DND-41 (cell line): ENCODE measurements at regions not wholly inside any gene's neighbourhood (a gene's known extent, or its start where the extent isn't known, plus 50 kb on each side); places are given as distances from the start of the nearest gene placed in this dataset.

Experiments used
- ATAC-seq: fragments of 200-7000 bp; cut with Tn5 transposase; 3 replicates; pipeline ENCODE4 v1.9.1; 2021; ENCODE audit warnings: low read depth; ENCODE audit not compliant: insufficient read depth
- DNase-seq: peaks from one replicate; pipeline ENCODE4 v3.0.0-alpha.2; 2020
- H2AFZ ChIP-seq: 2 replicates; pipeline ENCODE4 v1.6.0; 2012; ENCODE audit warnings: low read depth, low read length
- H3K27ac ChIP-seq: 2 replicates; pipeline ENCODE4 v1.5.1; 2012; ENCODE audit warnings: low read length, inconsistent platforms
- H3K27me3 ChIP-seq: fragments of 200-600 bp; sonication (generic); 2 replicates; pipeline ENCODE4 v1.6.0; 2012; ENCODE audit warnings: low read length, mild to moderate bottlenecking, inconsistent platforms; ENCODE audit not compliant: insufficient read depth, poor library complexity
- H3K36me3 ChIP-seq: 2 replicates; pipeline ENCODE4 v1.5.1; 2012; ENCODE audit warnings: low read length, inconsistent platforms; ENCODE audit not compliant: insufficient read depth
- H3K4me1 ChIP-seq: 2 replicates; pipeline ENCODE4 v1.5.1; 2012; ENCODE audit warnings: mild to moderate bottlenecking, low read length; ENCODE audit not compliant: insufficient read depth
- H3K4me2 ChIP-seq: 2 replicates; pipeline ENCODE4 v1.6.0; 2012; ENCODE audit warnings: mild to moderate bottlenecking, moderate library complexity, low read length, inconsistent platforms; ENCODE audit not compliant: insufficient read depth
- H3K4me3 ChIP-seq, 2 experiments: fragments of 200-600 bp in 1 of 2; shearing (Covaris generic) in 1 of 2; 2 replicates each; pipeline ENCODE4 v1.5.1; 2012 to 2016; ENCODE audit warnings: inconsistent platforms in 2 of 2, low read length in 2 of 2, mild to moderate bottlenecking in 2 of 2, low read depth in 1 of 2, moderate library complexity in 1 of 2
- H3K79me2 ChIP-seq: 2 replicates; pipeline ENCODE4 v1.6.0; 2012; ENCODE audit warnings: low read length, inconsistent platforms; ENCODE audit not compliant: insufficient read depth
- H3K9ac ChIP-seq: 2 replicates; pipeline ENCODE4 v1.6.0; 2012; ENCODE audit warnings: low read depth, mild to moderate bottlenecking, inconsistent platforms, low read length, moderate library complexity
- H3K9me3 ChIP-seq: 2 replicates; pipeline ENCODE4 v1.5.1; 2012; ENCODE audit warnings: low read length, moderate library complexity, mild to moderate bottlenecking, inconsistent platforms; ENCODE audit not compliant: insufficient read depth, severe bottlenecking
- H4K20me1 ChIP-seq: 2 replicates; pipeline ENCODE4 v1.6.0; 2012; ENCODE audit warnings: low read length; ENCODE audit not compliant: insufficient read depth
- CTCF ChIP-seq: IDR thresholded peaks from 2 replicates; pipeline ENCODE4 v1.5.1; 2012; ENCODE audit warnings: borderline replicate concordance, low read length, moderate library complexity, mild to moderate bottlenecking; ENCODE audit not compliant: poor library complexity, severe bottlenecking; ENCODE audit errors: extremely low read depth
- EZH2 ChIP-seq: IDR thresholded peaks from 3 replicates; pipeline ENCODE4 v1.6.1; 2012; ENCODE audit warnings: borderline replicate concordance, low read depth, mild to moderate bottlenecking, moderate library complexity, low read length, inconsistent platforms; ENCODE audit not compliant: severe bottlenecking

GRCh38 chr11:134734141-134734845, 322.3 kb upstream of the B3GAT1 start:
- Histone ChIP-seq H3K27me3 (no peaks in the 10 kb centered on the region), H3K9me3 (no peaks in the 10 kb centered on the region), H3K4me3 (no peak overlapping the region), H3K4me1 (peaks cover 27% of the 10 kb centered on the region), H4K20me1 (no peaks in the 10 kb centered on the region), H3K27ac (peak overlapping the region; percentile 48), H2AFZ (no peak overlapping the region), H3K4me2 (no peak overlapping the region), H3K79me2 (no peaks in the 10 kb centered on the region), H3K36me3 (no peaks in the 10 kb centered on the region), H3K9ac (no peak overlapping the region)
- ATAC-seq = no peak
- DNase-seq = no peak
- TF ChIP-seq CTCF (no peak), EZH2 (no peak)

- Histone ChIP-seq H3K36me3 (no peaks in the 10 kb centered on the region), H3K79me2 (no peaks in the 10 kb centered on the region), H3K9me3 (no peaks in the 10 kb centered on the region), H3K4me2 (no peak overlapping the region), H3K4me1 (peaks cover 34% of the 10 kb centered on the region), H3K27ac (peak overlapping the region; percentile 48), H2AFZ (no peak overlapping the region), H3K27me3 (no peaks in the 10 kb centered on the region), H3K4me3 (no peak overlapping the region), H4K20me1 (no peaks in the 10 kb centered on the region), H3K9ac (no peak overlapping the region)
- no peak for DNase-seq
- TF ChIP-seq CTCF (no peak), EZH2 (no peak)
- no peak for ATAC-seq
Measured at GRCh38 chr11:134733646-134734045, 321.6 kb upstream of the B3GAT1 start.

GRCh38 chr11:134731213-134731961, 319.3 kb upstream of the B3GAT1 start:
- H3K79me2 ChIP-seq = no peaks in the 10 kb centered on the region
- H3K4me2 ChIP-seq = no peak overlapping the region
- no peaks in the 10 kb centered on the region for H3K36me3 ChIP-seq
- H3K9me3 ChIP-seq = no peaks in the 10 kb centered on the region
- H3K4me1 ChIP-seq = peaks cover 51% of the 10 kb centered on the region
- H3K27ac ChIP-seq = no peak overlapping the region
- ATAC-seq (no peak), DNase-seq (no peak)
- H4K20me1 ChIP-seq = no peaks in the 10 kb centered on the region
- H3K4me3 ChIP-seq = no peak overlapping the region
- TF ChIP-seq EZH2 (no peak), CTCF (no peak)
- no peaks in the 10 kb centered on the region for H3K27me3 ChIP-seq
- H3K9ac ChIP-seq = no peak overlapping the region
- H2AFZ ChIP-seq = no peak overlapping the region
